ENCODE measurements at regions not wholly inside any gene's neighbourhood (a gene's known extent, or its start where the extent isn't known, plus 50 kb on each side); places are given as distances from the start of the nearest gene placed in this dataset.
"Not testable (repeated sequence)": the region's sequence is repeated elsewhere in the genome, so short reads cannot be mapped to it uniquely, and the experiment has no call there.

- H3K36me3 Mint-ChIP-seq, result no peaks in the 10 kb centered on the region
- H3K27me3 Mint-ChIP-seq, result no peaks in the 10 kb centered on the region
- no peak overlapping the region for H3K4me3 Mint-ChIP-seq
- H3K4me1 Mint-ChIP-seq, result no peaks in the 10 kb centered on the region
- ATAC-seq (no peak), DNase-seq (no peak)
- H3K27ac Mint-ChIP-seq, result no peak overlapping the region
- CTCF ChIA-PET, result no interaction called here
- H3K9me3 Mint-ChIP-seq (ENCODE audit: low read depth), result peaks cover 2% of the 10 kb centered on the region
These were observed 88.1 kb downstream of the POSTN start for GRCh38 chr13:37510441-37510840.

- no peak for DNase-seq
- H3K36me3 Mint-ChIP-seq, result no peaks in the 10 kb centered on the region
- H3K27ac Mint-ChIP-seq, result no peak overlapping the region
- H3K27me3 Mint-ChIP-seq, result no peaks in the 10 kb centered on the region
- H3K4me3 Mint-ChIP-seq, result no peak overlapping the region
- peaks cover 3% of the 10 kb centered on the region for H3K9me3 Mint-ChIP-seq (ENCODE audit: low read depth)
- CTCF ChIA-PET, result no interaction called here
- ATAC-seq, result no peak
- no peaks in the 10 kb centered on the region for H3K4me1 Mint-ChIP-seq
These were observed 93.0 kb downstream of the POSTN start for GRCh38 chr13:37505531-37505930.

DNA sequence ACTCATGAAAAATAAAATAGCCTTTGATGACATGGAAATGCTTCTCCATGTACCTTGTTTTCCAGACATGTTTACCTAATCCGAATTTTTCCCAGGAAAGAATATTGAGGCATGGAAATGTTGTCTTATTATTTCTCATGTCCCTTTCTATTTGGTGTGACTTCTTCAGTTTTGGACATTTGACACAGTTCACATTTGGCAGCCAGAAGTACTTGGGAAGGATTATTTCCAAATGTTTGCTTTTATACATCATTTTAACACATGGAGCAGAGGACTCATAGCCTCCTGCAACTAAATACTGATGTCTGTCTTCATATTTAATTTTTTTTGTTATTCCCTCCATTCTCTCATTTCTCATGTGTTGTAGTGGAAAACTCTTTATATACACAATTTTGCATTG lies 94.3 kb downstream of the POSTN start:
- CTCF ChIA-PET, result no interaction called here
- no peaks in the 10 kb centered on the region for H3K4me1 Mint-ChIP-seq
- H3K9me3 Mint-ChIP-seq (ENCODE audit: low read depth), result peaks cover 3% of the 10 kb centered on the region
- H3K27ac Mint-ChIP-seq, result no peak overlapping the region
- H3K4me3 Mint-ChIP-seq, result no peak overlapping the region
- no peaks in the 10 kb centered on the region for H3K36me3 Mint-ChIP-seq
- ATAC-seq (no peak), DNase-seq (no peak)
- H3K27me3 Mint-ChIP-seq, result no peaks in the 10 kb centered on the region

GRCh38 chr13:37503287-37503686 lies 95.3 kb downstream of the POSTN start:
- no peaks in the 10 kb centered on the region for H3K27me3 Mint-ChIP-seq
- no peaks in the 10 kb centered on the region for H3K36me3 Mint-ChIP-seq
- DNase-seq, result no peak
- peaks cover 6% of the 10 kb centered on the region for H3K9me3 Mint-ChIP-seq (ENCODE audit: low read depth)
- CTCF ChIA-PET, result no interaction called here
- no peak for ATAC-seq
- no peak overlapping the region for H3K4me3 Mint-ChIP-seq
- no peaks in the 10 kb centered on the region for H3K4me1 Mint-ChIP-seq
- no peak overlapping the region for H3K27ac Mint-ChIP-seq

DNA sequence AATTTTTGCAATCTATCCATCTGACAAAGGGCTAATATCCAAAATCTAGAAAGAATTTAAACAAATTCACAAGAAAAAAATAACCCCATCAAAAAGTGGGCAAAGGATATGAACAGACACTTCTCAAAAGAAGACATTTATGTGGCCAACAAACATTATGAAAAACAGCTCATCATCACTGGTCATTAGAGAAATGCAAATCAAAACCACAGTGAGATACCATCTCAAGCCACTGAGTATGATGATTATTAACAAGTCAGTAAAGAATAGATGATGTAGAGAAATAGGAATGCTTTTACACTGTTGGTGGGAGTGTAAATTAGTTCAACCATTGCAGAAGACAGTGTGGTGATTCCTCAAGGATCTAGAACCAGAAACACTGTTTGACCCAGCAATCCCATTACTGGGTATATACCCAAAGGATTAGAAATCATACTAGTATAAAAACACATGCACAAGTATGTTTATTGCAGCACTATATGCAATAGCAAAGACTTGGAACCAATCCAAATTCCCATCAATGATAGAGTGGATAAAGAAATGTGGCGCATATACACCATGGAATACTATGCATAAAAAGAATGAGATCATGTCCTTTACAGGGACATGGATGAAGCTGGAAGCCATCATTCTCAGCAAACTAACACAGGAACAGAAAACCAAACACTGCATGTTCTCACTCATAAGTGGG lies 96.1 kb downstream of the POSTN start:
- H3K9me3 Mint-ChIP-seq (ENCODE audit: low read depth); DNase-seq; CTCF ChIA-PET; H3K36me3 Mint-ChIP-seq; H3K27me3 Mint-ChIP-seq; H3K27ac Mint-ChIP-seq; H3K4me1 Mint-ChIP-seq; H3K4me3 Mint-ChIP-seq; ATAC-seq: not testable (repeated sequence)

- Mint-ChIP-seq H3K27ac (no peak overlapping the region), H3K27me3 (no peaks in the 10 kb centered on the region), H3K9me3 (ENCODE audit: low read depth) (peaks cover 6% of the 10 kb centered on the region), H3K36me3 (no peaks in the 10 kb centered on the region), H3K4me1 (no peaks in the 10 kb centered on the region), H3K4me3 (no peak overlapping the region)
- CTCF ChIA-PET, result no interaction called here
- no peak for ATAC-seq
- DNase-seq, result no peak
These were observed 97.4 kb downstream of the POSTN start for GRCh38 chr13:37501187-37501586.

- ATAC-seq (no peak), DNase-seq (no peak)
- no peaks in the 10 kb centered on the region for H3K4me1 Mint-ChIP-seq
- H3K4me3 Mint-ChIP-seq, result no peak overlapping the region
- no peaks in the 10 kb centered on the region for H3K36me3 Mint-ChIP-seq
- no peaks in the 10 kb centered on the region for H3K27me3 Mint-ChIP-seq
- CTCF ChIA-PET, result no interaction called here
- no peak overlapping the region for H3K27ac Mint-ChIP-seq
- H3K9me3 Mint-ChIP-seq (ENCODE audit: low read depth), result peaks cover 3% of the 10 kb centered on the region
These were observed 103.5 kb downstream of the POSTN start for GRCh38 chr13:37495046-37495445.

DNA sequence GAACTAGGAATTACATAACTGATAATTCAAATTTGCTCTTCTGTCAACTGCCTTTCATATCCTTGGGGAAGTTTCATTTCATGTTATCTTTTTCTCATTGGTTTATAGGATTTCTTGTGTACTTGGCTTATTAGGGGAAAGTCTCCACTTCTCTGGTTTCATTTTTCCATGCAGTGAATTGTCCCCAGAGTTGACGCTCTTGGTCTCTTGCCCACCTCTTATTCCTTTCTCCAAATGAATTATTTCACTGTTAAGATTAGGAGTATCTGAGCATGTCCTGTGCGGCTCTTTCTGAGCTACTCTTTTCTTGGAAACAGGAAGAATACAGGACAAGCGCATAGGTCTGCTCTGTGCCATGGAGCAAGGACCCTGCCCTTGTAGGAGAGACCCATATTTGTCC lies 104.8 kb downstream of the POSTN start:
- Mint-ChIP-seq H3K36me3 (no peaks in the 10 kb centered on the region), H3K4me3 (no peak overlapping the region), H3K27ac (no peak overlapping the region), H3K27me3 (no peaks in the 10 kb centered on the region), H3K9me3 (ENCODE audit: low read depth) (peaks cover 2% of the 10 kb centered on the region), H3K4me1 (no peaks in the 10 kb centered on the region)
- ATAC-seq (no peak), DNase-seq (no peak)
- CTCF ChIA-PET, result no interaction called here

- no peaks in the 10 kb centered on the region for H3K27me3 Mint-ChIP-seq
- H3K27ac Mint-ChIP-seq, result no peak overlapping the region
- no peaks in the 10 kb centered on the region for H3K9me3 Mint-ChIP-seq (ENCODE audit: low read depth)
These were observed 105.6 kb downstream of the POSTN start for GRCh38 chr13:37492741-37493514.

DNA sequence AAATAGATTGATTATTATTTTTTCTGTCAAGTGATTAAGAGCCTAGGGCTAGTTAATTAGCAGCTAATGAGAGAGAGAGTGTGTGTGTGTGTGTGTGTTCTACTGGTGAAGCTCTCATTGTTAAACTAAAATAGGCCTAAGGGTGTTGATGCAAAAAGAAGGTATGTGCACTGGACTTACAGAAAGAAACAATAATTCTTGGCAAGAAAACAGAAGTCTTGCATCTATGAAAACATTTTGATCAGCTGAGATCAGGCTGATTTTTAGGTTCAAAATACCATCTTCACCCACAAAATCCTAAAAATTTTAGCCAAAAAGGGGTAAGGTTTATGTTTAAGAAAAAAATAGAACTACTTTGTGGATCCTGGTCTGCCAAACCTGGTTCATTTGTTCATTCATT lies 106.5 kb downstream of the POSTN start:
- DNase-seq (no peak), ATAC-seq (no peak)
- H3K4me3 Mint-ChIP-seq, result no peak overlapping the region
- no peaks in the 10 kb centered on the region for H3K9me3 Mint-ChIP-seq (ENCODE audit: low read depth)
- CTCF ChIA-PET, result no interaction called here
- no peak overlapping the region for H3K27ac Mint-ChIP-seq
- H3K27me3 Mint-ChIP-seq, result no peaks in the 10 kb centered on the region
- no peaks in the 10 kb centered on the region for H3K4me1 Mint-ChIP-seq
- no peaks in the 10 kb centered on the region for H3K36me3 Mint-ChIP-seq

More at GRCh38 chr13:37492741-37493514, 105.6 kb downstream of the POSTN start:
- no peaks in the 10 kb centered on the region for H3K4me1 Mint-ChIP-seq
- no peak for ATAC-seq
- H3K4me3 Mint-ChIP-seq, result no peak overlapping the region
- DNase-seq, result no peak
- no peaks in the 10 kb centered on the region for H3K36me3 Mint-ChIP-seq
- CTCF ChIA-PET, result no interaction called here

DNA sequence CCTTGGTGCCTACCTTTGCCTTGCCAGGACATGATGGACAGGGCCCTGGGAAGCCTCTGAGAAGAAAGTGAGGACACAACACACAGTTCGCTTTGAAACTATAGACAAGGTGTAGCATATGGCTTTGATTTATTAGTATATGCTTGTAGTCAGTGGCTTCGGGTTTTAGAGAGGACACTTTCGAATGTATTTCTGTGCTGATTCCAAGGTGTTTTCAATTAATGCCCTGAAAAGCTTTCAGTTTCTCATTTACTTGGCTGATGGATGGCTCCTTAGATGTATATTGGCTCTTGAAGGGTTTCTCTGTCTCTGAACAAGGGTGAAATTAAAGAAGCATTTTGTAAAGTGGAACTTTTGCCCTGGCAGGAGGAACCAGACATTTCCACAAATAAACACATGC lies 106.9 kb downstream of the POSTN start:
- no peaks in the 10 kb centered on the region for H3K36me3 Mint-ChIP-seq
- CTCF ChIA-PET, result no interaction called here
- DNase-seq (no peak), ATAC-seq (no peak)
- H3K27ac Mint-ChIP-seq, result no peak overlapping the region
- no peaks in the 10 kb centered on the region for H3K4me1 Mint-ChIP-seq
- no peaks in the 10 kb centered on the region for H3K27me3 Mint-ChIP-seq
- no peaks in the 10 kb centered on the region for H3K9me3 Mint-ChIP-seq (ENCODE audit: low read depth)
- H3K4me3 Mint-ChIP-seq, result no peak overlapping the region

DNA sequence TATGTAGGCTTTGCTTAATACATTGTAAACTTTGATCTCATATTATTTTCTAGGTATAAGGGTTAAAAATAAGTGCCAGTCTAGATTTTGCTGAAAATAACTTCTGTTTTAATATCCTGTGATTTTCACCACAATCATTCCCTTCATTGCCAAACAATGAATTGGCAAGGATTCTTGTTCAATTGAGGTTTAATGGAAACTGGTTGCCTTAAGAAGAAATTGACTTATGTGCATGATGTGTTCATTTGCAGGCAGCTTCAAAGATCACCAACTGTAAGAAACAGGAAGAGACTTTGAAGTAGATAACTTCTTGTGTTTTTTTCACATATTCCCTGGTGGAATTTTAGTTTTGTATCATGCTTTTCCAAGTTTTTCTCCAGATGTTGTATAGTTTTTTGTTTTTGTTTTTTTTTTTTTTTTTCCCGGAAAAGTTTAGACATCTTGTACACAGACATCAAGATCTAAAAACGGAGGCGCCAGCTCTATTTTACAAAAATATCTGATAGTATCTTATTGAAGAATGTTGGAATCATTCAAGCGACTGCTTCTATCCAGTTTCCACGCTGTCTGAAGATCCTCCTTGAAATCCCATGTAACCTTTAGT lies 108.3 kb downstream of the POSTN start:
- no peak for ATAC-seq
- CTCF ChIA-PET, result no interaction called here
- Mint-ChIP-seq H3K9me3 (ENCODE audit: low read depth) (peaks cover 3% of the 10 kb centered on the region), H3K4me1 (no peaks in the 10 kb centered on the region), H3K4me3 (no peak overlapping the region), H3K27ac (no peak overlapping the region), H3K36me3 (no peaks in the 10 kb centered on the region), H3K27me3 (no peaks in the 10 kb centered on the region)
- DNase-seq, result no peak

DNA sequence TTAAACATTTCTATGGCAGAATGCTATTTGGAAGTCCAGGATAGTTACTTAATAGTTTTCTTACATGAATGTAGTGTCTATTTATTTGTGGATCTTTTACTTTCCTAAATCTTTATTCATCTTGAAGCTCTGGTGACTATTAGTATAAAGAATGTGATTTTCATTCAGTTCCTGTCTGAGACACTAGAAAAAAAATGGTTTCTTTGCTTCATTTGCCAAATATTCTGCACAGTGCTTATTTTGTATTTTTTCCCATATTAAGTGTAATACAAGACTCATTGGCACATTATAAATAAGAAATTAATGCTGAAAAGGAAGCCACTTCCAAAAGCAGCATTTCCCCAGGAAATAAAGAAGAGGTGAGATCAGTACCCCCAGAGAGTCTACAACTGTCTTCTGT lies 109.8 kb downstream of the POSTN start:
- H3K36me3 Mint-ChIP-seq, result no peaks in the 10 kb centered on the region
- H3K27me3 Mint-ChIP-seq, result no peaks in the 10 kb centered on the region
- H3K4me1 Mint-ChIP-seq, result no peaks in the 10 kb centered on the region
- H3K27ac Mint-ChIP-seq, result no peak overlapping the region
- CTCF ChIA-PET, result no interaction called here
- DNase-seq, result no peak
- no peak for ATAC-seq
- H3K4me3 Mint-ChIP-seq, result no peak overlapping the region
- peaks cover 3% of the 10 kb centered on the region for H3K9me3 Mint-ChIP-seq (ENCODE audit: low read depth)

DNA sequence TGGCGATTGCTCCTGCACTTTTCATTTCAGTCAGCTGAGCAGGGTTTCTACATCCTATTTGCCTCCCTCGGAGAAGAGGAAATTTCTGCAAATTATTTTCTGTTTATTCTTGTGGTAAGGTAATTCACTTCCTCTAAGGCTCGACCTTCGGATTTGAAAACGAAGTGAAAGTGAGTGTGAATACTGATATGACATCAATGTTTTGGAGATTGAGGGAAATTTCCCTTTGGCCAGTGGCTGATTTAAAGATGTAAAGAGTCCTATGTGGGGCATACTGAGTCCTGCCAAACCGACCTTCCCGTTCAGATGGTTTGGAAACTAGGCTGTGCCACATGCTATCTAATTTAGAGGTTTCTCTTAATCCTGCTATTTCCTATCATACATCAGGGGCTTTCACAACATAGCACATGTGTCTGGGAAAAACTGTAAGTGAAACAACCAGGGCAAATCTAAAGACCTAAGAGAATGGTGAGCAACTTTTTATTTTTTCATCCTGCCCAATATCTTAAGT lies 112.3 kb downstream of the POSTN start:
- DNase-seq (no peak), ATAC-seq (no peak)
- H3K27ac Mint-ChIP-seq, result no peak overlapping the region
- no peak overlapping the region for H3K4me3 Mint-ChIP-seq
- H3K27me3 Mint-ChIP-seq, result no peaks in the 10 kb centered on the region
- H3K36me3 Mint-ChIP-seq, result no peaks in the 10 kb centered on the region
- H3K4me1 Mint-ChIP-seq, result no peaks in the 10 kb centered on the region
- peaks cover 3% of the 10 kb centered on the region for H3K9me3 Mint-ChIP-seq (ENCODE audit: low read depth)
- CTCF ChIA-PET, result no interaction called here

All from activated CD8-positive, alpha-beta memory T cell treated with anti-CD3 and anti-CD28 coated beads, Interleukin-2, amount 10 ng/mL, durations not matched to agents 7 days and 5 days (primary cell).